Lung microvascular endothelial cell (primary cell): ENCODE measurements at regions not wholly inside any gene's neighbourhood (a gene's known extent, or its start where the extent isn't known, plus 50 kb on each side); places are given as distances from the start of the nearest gene placed in this dataset.

ENCODE experiments used
- DNase-seq, 2 donors: peaks; one replicate each; pipeline versions ENCODE4 v3.0.0 to v3.0.0-alpha.2; 2010; ENCODE audit warnings: low read depth in 2 of 2

GRCh38 chr18:40678318-40678717, 1276.7 kb upstream of the PIK3C3 start:
- no peak for DNase-seq

DNA sequence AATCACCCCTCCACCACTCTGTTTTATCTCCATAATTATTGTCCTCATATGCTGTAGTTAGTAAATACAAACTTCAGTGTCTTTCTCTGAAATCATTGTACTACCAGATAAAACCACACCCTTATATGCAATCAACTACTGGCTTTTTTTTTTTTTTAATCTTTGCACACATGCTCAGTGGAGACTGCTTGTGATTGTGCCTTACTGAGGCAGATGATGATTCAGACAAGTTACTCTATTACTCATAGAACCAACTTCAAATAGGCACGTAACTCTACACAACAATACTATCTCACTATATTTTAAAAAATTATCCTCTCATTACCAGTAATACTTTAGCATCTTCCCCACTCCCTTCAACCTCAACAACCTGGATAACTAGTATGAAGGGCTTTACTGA, 1278.4 kb upstream of the PIK3C3 start:
- DNase-seq: no peak

- no peak for DNase-seq
Measured at GRCh38 chr18:40673150-40673549, 1281.9 kb upstream of the PIK3C3 start.

- no peak for DNase-seq
Measured at GRCh38 chr18:40672590-40672989, 1282.4 kb upstream of the PIK3C3 start.

DNA sequence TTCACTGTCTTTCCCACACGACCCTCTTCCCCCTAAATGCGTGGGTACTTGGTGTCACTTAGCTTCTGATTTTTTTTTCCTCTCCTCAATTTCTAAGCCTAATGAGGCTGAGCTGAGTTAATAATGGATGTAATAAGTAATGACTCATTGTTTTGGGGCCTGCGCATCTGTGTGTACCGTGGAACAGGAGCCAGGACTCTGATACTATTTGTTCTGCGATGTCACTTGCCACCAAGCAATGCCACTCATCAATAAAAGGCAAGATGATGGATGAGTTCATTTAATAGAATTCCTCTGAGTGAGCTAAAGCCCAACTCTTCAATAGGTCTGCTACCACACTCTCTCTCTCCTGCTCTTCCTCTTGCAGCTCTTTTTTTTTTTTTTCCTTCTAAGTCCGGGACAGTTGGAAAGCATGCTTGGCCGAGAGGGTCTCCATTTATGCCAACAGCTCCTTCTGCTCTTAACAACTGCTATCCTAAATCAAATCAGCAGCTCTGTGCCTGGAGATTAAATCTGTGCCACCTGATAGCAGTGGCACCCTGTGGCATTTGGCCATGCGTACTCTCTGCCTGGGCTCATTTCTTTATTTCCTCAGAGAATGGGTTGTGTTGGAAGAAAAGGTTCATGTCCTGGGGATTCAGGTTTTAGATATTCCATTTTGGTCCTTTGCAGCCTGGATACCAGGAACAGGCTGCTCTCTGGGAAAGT, 1284.2 kb upstream of the PIK3C3 start:
- DNase-seq: no peak

DNA sequence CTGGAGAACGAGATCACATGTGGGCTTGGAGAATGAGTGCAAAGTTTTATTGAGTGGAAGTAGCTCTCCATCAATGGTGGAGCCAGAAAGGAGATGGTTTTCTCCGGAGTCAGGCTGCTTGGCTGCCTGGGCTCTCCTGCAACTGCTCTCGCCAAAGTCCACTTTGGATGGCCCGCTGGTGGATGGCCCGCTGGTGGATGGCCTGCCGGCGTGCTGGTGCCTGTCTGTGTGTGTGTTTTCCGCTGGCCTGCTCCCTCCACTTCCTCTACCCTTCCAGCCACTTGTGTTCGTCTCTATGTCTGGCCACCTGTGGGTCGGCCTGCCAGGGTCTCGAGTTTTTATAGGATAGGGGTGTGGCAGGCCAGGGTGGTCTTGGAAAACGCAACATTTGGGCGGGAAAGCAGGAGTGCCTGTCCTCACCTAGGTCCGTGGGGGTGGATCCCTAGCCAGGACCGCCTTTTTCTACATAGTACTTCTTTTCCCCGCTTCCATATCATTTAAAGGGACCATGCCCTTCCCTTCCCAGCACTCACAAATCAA, 1292.1 kb upstream of the PIK3C3 start:
- no peak for DNase-seq

DNA sequence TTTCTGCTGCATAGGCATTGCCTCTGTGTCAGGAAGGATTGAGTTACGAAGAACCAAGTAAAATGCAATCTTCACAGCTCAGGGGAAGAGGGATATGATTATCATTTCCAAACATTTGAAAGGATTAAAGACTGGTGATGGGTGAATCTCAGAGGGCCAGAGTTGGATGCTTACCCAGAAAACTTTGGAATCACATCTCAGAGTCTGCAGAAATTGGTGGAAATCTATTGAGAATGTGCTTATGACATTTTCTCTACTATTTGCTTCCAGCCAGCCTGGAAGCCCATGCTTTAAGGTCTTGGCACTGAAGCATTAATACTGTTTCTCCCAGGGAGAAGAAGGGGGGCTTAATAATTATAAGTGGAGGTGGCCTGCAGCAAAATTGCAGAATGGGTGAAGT, 1301.4 kb upstream of the PIK3C3 start:
- no peak for DNase-seq

- DNase-seq: no peak
Measured at GRCh38 chr18:40652321-40652720, 1302.7 kb upstream of the PIK3C3 start.

DNA sequence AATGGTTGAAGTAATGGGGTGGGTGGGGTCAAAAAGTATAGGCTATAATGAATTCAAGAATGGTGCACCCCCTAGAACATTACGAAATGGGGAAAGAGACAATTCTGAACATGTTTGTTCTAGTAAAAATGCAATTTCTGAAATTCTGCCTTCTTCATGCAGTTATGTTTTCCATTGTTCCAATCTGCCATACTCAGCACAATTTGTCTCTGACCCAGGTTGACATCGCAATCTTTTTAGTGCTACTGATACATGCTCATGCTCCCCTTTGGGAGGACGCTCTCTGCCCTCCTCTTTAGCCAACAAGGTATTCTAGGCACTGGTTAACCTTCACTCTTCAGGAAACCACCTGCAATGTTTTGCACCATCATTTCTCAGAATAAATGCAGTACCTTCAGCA, 1303.9 kb upstream of the PIK3C3 start:
- DNase-seq: no peak

DNA sequence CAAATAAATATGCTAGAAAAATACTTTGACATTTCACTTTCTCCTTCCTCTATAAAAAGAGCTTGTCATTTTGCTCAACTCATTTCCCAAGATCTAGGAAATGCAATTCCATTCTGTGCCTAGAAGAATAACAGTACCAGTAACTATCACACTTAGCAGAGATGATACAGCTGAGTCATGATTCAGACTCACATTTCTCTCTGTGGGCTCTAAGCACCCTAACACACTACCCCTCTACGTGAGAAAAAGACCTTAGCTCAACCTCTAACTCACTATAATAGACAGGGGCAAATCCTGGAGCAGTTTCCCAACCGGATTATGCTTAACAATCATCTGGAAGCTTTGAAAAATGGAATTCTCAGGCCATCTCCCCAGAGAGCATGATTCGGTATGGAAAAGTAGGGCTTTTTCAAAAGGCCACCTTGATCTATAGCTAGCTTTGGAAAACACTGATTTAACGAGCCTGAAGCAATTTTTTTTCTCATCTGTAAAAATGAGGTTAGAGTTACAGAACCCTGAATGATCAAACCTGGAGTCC, 1312.3 kb upstream of the PIK3C3 start:
- no peak for DNase-seq

DNA sequence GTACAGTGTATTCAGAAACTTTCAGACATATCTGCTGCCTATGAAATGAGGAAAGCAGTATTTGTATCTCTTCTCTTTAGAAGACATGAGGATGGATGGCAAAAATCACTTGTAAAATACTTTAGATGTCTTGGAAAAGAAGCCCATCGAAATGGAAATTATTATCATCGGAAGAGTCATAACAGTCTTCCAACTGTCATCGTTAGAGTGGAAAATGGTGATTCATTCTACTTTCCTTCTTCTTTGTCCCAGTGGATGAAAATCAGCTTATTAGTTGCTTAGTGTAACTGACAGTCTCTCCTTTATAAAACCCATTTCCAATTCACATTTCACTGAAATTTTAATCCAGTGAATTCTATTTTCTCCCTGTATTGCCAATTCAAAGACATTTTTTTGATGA, 1323.7 kb upstream of the PIK3C3 start:
- DNase-seq: no peak

DNA sequence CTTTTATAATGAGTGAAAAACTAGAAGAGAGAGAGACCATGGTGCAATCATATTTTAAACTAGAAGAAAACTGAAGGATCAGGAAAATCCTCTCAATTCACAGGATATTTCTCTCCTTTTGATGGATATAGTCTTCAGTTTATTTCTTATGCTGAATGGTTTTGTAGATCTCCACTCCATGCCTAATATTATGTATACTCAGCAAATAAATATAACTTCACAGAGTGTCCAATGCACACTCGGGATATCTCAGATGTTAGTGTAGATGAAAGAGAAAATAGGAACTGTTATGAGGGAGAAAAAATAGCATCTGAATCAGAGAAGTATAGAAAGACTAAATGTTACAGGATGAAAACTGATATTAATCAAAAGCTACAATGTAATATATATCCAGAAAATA, 1324.5 kb upstream of the PIK3C3 start:
- DNase-seq: no peak

DNA sequence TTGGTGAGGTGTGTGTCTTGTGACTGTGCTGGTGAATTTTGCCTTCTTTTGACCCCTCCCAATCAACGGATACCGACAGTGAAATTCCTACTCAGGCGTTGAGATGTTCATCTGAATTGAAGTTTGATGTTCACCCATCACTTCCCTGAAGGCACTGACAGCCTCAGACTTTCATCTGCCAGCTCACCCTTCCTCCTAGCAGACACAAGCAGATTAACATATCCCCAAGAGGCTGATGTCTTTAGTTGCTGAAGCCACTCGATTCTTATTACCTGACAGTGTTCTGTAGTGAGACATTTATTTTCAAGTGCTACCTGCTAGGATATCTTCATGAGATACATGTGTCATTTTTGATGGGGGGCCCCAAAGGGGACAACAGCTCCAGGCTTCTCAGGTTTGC, 1330.1 kb upstream of the PIK3C3 start:
- DNase-seq: no peak

GRCh38 chr18:40613721-40614120, 1341.3 kb upstream of the PIK3C3 start:
- DNase-seq: no peak

DNA sequence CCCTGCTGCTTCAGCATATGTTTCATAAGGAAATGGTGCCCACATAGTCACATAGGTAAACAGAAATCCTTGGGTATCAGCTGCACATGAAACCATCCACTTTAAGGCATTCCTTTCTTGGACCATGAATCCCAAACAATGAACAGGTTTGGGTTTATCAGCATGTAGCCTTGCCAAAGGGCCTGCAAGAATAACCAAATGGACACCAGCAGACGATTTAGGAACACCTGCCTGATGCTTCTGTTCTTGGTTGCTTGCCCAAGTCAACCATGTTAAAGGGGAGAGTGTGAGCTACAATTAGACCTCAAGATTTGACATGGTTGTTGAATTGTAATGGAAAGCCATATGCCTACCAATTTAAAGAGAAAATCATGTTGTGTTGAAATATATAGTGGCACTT, 1342.7 kb upstream of the PIK3C3 start:
- no peak for DNase-seq

- DNase-seq: no peak
Measured at GRCh38 chr18:40608226-40608625, 1346.8 kb upstream of the PIK3C3 start.

- no peak for DNase-seq
Measured at GRCh38 chr18:40607542-40608148, 1347.4 kb upstream of the PIK3C3 start.

GRCh38 chr18:40606996-40607395, 1348.0 kb upstream of the PIK3C3 start:
- no peak for DNase-seq

DNA sequence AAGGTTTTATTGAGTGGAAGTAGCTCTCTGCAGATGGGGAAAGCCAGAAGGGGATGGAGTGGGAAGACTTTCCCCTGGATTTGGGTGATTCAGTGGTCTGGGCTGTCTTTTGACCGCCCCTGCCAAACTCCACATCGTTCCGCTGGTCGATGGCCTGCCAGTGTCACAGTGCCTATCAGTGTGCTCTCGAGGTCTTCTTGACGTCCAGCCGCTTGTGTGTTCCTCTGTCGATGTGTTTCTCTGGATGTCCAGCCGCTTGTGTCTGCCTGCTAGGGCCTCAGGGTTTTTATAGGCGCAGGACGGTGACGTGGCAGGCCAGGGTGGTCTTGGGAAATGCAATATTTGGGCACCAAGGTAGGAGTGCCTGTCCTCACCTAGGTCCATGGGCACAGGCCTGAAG, 1371.4 kb upstream of the PIK3C3 start:
- no peak for DNase-seq

DNA sequence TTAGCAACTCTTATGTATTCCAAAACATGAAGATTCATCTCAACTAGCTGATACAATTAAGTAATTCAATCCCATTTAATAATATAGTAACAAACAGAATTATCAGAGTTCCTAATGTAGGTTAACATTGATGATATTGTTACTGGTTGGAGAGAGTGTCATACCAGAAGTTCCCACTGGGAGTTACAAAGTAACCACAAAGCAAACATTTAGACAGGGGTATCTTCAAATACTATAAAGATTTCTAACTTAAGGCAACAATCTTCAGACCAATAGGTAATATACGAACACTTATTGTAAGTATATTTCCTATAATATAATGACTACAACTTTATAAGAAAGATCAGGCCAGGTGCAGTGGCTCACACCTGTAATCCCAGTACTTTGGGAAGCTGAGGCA, 1372.9 kb upstream of the PIK3C3 start:
- no peak for DNase-seq

GRCh38 chr18:40577981-40578365, 1377.1 kb upstream of the PIK3C3 start:
- DNase-seq: no peak

- DNase-seq: no peak
Measured at GRCh38 chr18:40577239-40577980, 1377.6 kb upstream of the PIK3C3 start.
